Astrocyte (in vitro differentiated cells and primary cell): ENCODE measurements at regions not wholly inside any gene's neighbourhood (a gene's known extent, or its start where the extent isn't known, plus 50 kb on each side); places are given as distances from the start of the nearest gene placed in this dataset.

Source experiments
- DNase-seq: peaks from one replicate; pipeline ENCODE4 v3.0.0-alpha.2; 2010; ENCODE audit warnings: low read depth
- FAIRE-seq: peaks from 2 replicates; lab custom pipeline; 2011; peaks lifted over from hg19 to GRCh38; lab: Jason Lieb, UNC
- H2AFZ ChIP-seq: 2 replicates; pipeline ENCODE4 v1.6.0; 2012; ENCODE audit warnings: low read depth, low read length, inconsistent platforms
- H3K27ac ChIP-seq: 2 replicates; pipeline ENCODE4 v1.5.1; 2011; ENCODE audit warnings: low read depth, low read length, inconsistent platforms
- H3K27me3 ChIP-seq: 2 replicates; pipeline ENCODE4 v1.6.0; 2011; ENCODE audit warnings: low read length, inconsistent platforms; ENCODE audit not compliant: insufficient read depth
- H3K36me3 ChIP-seq: 2 replicates; pipeline ENCODE4 v1.5.1; 2011; ENCODE audit warnings: low read length, inconsistent platforms; ENCODE audit not compliant: insufficient read depth
- H3K4me1 ChIP-seq: 2 replicates; pipeline ENCODE4 v1.5.1; 2011; ENCODE audit warnings: low read length, inconsistent platforms; ENCODE audit not compliant: insufficient read depth
- H3K4me2 ChIP-seq: 2 replicates; pipeline ENCODE4 v1.6.0; 2012; ENCODE audit warnings: low read length, inconsistent platforms
- H3K4me3 ChIP-seq: 2 replicates; pipeline ENCODE4 v1.5.1; 2011; ENCODE audit warnings: low read depth, mild to moderate bottlenecking, low read length, inconsistent platforms; ENCODE audit not compliant: insufficient read depth
- H3K79me2 ChIP-seq: 2 replicates; pipeline ENCODE4 v1.6.0; 2012; ENCODE audit warnings: mild to moderate bottlenecking, low read length, inconsistent platforms; ENCODE audit not compliant: insufficient read depth
- H3K9ac ChIP-seq: 2 replicates; pipeline ENCODE4 v1.6.0; 2012; ENCODE audit warnings: mild to moderate bottlenecking, low read length, inconsistent platforms
- H3K9me3 ChIP-seq: 2 replicates; pipeline ENCODE4 v1.5.1; 2012; ENCODE audit warnings: low read depth, mild to moderate bottlenecking, low read length, inconsistent platforms; ENCODE audit not compliant: insufficient read depth
- H4K20me1 ChIP-seq: 2 replicates; pipeline ENCODE4 v1.6.0; 2012; ENCODE audit warnings: low read length, inconsistent platforms; ENCODE audit not compliant: insufficient read depth
- H3K27ac Mint-ChIP-seq: one replicate; pipeline ENCODE4 v1.8.0; 2021; ENCODE audit warnings: mild to moderate bottlenecking, mixed read lengths; ENCODE audit not compliant: unreplicated experiment
- H3K27me3 Mint-ChIP-seq: one replicate; pipeline ENCODE4 v1.8.0; 2021; ENCODE audit warnings: low read depth, mixed read lengths; ENCODE audit not compliant: unreplicated experiment
- H3K36me3 Mint-ChIP-seq: one replicate; pipeline ENCODE4 v1.8.0; 2021; ENCODE audit warnings: low read depth, mixed read lengths; ENCODE audit not compliant: unreplicated experiment
- H3K4me1 Mint-ChIP-seq: one replicate; pipeline ENCODE4 v1.8.0; 2021; ENCODE audit warnings: low read depth, mixed read lengths; ENCODE audit not compliant: unreplicated experiment
- H3K4me3 Mint-ChIP-seq: one replicate; pipeline ENCODE4 v1.8.0; 2021; ENCODE audit warnings: mild to moderate bottlenecking, moderate library complexity, mixed read lengths; ENCODE audit not compliant: unreplicated experiment
- H3K9me3 Mint-ChIP-seq: one replicate; pipeline ENCODE4 v1.8.0; 2021; ENCODE audit warnings: mild to moderate bottlenecking, mixed read lengths; ENCODE audit not compliant: unreplicated experiment
- CTCF ChIP-seq: IDR thresholded peaks from 2 replicates; pipeline ENCODE4 v1.5.1; 2011; ENCODE audit warnings: low read depth, mild to moderate bottlenecking, inconsistent platforms, low read length, moderate library complexity; ENCODE audit not compliant: insufficient read depth
- EZH2 ChIP-seq: IDR thresholded peaks from 2 replicates; pipeline ENCODE4 v1.6.1; 2012; ENCODE audit warnings: mild to moderate bottlenecking, low read length, inconsistent platforms; ENCODE audit not compliant: insufficient read depth

- Histone ChIP-seq H3K9ac (no peak overlapping the region), H3K36me3 (no peaks in the 10 kb centered on the region), H2AFZ (no peak overlapping the region), H4K20me1 (no peaks in the 10 kb centered on the region), H3K27ac (no peak overlapping the region), H3K4me3 (no peak overlapping the region), H3K4me1 (no peaks in the 10 kb centered on the region), H3K4me2 (no peak overlapping the region), H3K27me3 (no peaks in the 10 kb centered on the region), H3K79me2 (no peaks in the 10 kb centered on the region), H3K9me3 (no peaks in the 10 kb centered on the region)
- FAIRE-seq, result no peak
- no peak overlapping the region for H3K4me3 Mint-ChIP-seq
- no peak for DNase-seq
- no peaks in the 10 kb centered on the region for H3K27me3 Mint-ChIP-seq
- H3K9me3 Mint-ChIP-seq, result no peaks in the 10 kb centered on the region
- no peaks in the 10 kb centered on the region for H3K36me3 Mint-ChIP-seq
- TF ChIP-seq CTCF (no peak), EZH2 (no peak)
- no peaks in the 10 kb centered on the region for H3K4me1 Mint-ChIP-seq
- H3K27ac Mint-ChIP-seq, result no peak overlapping the region
Observed at GRCh38 chr10:65811931-65812525, 1113.8 kb upstream of the LRRTM3 start.

- Mint-ChIP-seq H3K9me3 (no peaks in the 10 kb centered on the region), H3K4me1 (peaks cover 2% of the 10 kb centered on the region), H3K27ac (no peak overlapping the region), H3K36me3 (no peaks in the 10 kb centered on the region), H3K27me3 (no peaks in the 10 kb centered on the region), H3K4me3 (no peak overlapping the region)
- Histone ChIP-seq H3K9ac (no peak overlapping the region), H3K9me3 (no peaks in the 10 kb centered on the region), H4K20me1 (no peaks in the 10 kb centered on the region), H3K79me2 (no peaks in the 10 kb centered on the region), H3K27me3 (no peaks in the 10 kb centered on the region), H3K27ac (no peak overlapping the region), H2AFZ (no peak overlapping the region), H3K36me3 (no peaks in the 10 kb centered on the region), H3K4me1 (no peaks in the 10 kb centered on the region), H3K4me2 (no peak overlapping the region), H3K4me3 (no peak overlapping the region)
- FAIRE-seq (no peak), DNase-seq (no peak)
- TF ChIP-seq EZH2, result no peak
- no peak for TF ChIP-seq CTCF
Observed at GRCh38 chr10:65816536-65816935, 1109.3 kb upstream of the LRRTM3 start.

GRCh38 chr10:65818990-65819389, 1106.8 kb upstream of the LRRTM3 start:
- no peaks in the 10 kb centered on the region for H3K36me3 ChIP-seq
- no peak overlapping the region for H3K9ac ChIP-seq
- no peak overlapping the region for H3K4me3 ChIP-seq
- Mint-ChIP-seq H3K9me3 (peaks cover 4% of the 10 kb centered on the region), H3K36me3 (no peaks in the 10 kb centered on the region), H3K4me1 (peaks cover 2% of the 10 kb centered on the region), H3K27ac (no peak overlapping the region), H3K27me3 (no peaks in the 10 kb centered on the region), H3K4me3 (no peak overlapping the region)
- no peaks in the 10 kb centered on the region for H3K79me2 ChIP-seq
- no peak for TF ChIP-seq EZH2
- no peak for TF ChIP-seq CTCF
- no peaks in the 10 kb centered on the region for H3K27me3 ChIP-seq
- FAIRE-seq (no peak), DNase-seq (no peak)
- H3K9me3 ChIP-seq, result no peaks in the 10 kb centered on the region
- H4K20me1 ChIP-seq, result no peaks in the 10 kb centered on the region
- no peaks in the 10 kb centered on the region for H3K4me1 ChIP-seq
- H2AFZ ChIP-seq, result no peak overlapping the region
- no peak overlapping the region for H3K27ac ChIP-seq
- no peak overlapping the region for H3K4me2 ChIP-seq
